ENCODE measurements at regions not wholly inside any gene's neighbourhood (a gene's known extent, or its start where the extent isn't known, plus 50 kb on each side); places are given as distances from the start of the nearest gene placed in this dataset.
"Not testable (repeated sequence)": the region's sequence is repeated elsewhere in the genome, so short reads cannot be mapped to it uniquely, and the experiment has no call there.

DNA sequence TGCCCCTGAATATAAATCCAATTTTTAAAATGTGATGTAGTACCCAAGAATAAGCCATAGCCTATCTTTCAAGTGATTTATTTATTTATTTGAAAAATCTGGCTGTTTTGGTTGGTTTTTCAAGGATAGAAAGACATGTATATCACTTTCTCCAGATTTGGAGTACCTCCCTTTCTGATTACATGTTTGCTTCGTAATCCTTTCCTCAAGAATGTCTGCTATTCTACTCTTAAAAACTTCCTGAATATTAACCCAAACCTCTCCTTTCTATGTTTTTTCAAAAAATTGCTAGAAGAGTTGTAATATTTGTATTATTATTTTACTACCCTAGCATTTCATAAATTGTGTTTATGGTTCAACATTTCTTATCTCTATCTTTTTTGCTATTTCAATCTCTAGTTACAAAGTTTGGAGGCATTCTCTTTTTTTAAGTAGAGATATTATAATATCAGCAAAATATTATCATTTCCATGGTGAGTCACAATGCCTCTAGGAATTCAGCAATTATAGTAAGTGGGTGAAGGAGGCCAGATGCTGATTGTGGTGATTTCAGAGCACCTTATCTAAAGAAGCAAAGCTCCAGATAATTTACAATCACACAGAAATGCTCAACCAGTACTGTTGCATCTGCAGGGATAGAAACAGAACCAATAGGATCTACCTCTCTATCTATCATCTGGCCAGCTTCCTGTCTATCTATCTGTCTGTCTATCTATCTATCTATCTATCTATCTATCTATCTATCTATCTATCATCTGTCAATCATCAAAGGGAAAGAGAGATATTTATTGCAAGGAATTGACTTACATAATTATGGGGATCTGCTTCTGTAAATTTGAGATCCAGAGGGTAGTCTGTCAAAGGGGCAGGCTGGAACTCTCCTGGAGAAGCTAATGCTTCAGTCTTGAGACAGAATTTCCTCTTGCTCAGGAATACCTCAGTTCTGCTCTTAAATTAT, 412.5 kb upstream of the SEMA3C start:
- no peak for DNase-seq

GRCh38 chr7:81330108-81330507, 411.3 kb upstream of the SEMA3C start:
- no peak for DNase-seq

DNA sequence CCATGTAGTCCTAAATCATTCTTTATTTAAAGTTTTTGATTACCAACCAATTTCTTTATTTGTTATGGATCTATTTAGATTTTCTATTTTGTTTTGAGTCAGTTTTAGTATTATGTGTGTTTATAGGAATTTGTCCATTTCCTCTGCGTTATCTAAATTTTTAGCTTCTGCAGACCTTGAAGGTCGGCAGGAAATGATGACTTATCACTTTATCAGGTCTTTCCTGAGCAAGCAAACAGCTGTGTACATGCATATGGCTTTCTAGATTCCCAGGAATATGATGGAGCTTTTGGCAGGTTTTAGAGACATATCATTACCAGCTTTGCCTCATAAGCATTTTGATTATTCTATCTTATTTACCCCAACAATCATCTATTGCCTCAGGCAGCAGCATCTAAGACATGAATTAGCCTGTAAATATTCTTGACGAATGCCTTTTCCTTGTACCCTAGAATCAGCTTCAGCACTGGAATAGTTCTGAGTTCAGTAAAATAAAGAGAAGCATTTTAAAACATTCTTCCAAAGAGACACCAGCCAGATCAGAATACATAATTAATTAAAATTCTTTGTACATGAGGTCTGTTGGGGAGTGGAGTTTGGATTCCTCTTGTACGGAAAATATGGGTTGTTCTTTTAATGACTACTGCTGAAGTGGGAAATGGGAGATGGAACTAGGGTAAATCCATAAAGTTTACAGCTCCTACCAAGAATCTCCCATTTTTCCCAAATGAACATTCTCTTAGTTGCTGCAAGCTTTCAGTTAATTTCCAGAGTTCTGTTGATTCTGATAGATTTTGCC, 408.8 kb upstream of the SEMA3C start:
- no peak for DNase-seq

- no peak for DNase-seq
Measured at GRCh38 chr7:81321949-81322348, 403.1 kb upstream of the SEMA3C start.

- DNase-seq = no peak
Measured at GRCh38 chr7:81317741-81318140, 398.9 kb upstream of the SEMA3C start.

DNA sequence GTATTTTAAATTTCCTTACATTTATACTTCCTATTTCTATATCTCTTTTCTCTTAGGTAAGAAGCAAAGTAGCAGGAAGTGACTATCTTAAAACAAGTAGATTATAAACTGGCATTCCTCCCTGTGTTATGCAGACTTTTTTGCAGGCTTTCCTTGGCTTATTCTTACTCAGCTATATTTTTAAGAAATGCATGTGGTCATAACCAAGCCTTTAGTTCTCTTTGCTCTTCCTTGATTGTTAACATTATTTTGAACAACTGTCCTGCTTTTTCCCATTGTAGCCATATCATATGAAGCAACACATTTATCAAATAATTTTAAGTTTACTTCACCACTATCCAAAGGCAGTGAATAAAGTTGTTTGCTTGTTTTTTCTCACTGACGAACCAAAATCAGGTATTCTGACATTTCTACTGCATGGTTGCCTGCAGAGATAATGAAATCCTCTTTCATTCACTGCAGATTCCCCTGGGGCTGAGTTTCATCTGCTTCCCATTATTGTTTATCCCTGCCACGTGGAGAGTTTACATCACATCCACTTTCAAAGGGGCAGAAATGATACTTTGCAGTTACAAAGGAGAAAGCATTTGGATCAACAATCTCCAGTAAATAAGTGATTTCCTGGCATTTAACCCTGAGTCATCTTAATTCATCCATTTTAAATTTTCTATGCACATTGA, 389.9 kb upstream of the SEMA3C start:
- DNase-seq = no peak

- DNase-seq = no peak
Measured at GRCh38 chr7:81301815-81302214, 383.0 kb upstream of the SEMA3C start.

DNA sequence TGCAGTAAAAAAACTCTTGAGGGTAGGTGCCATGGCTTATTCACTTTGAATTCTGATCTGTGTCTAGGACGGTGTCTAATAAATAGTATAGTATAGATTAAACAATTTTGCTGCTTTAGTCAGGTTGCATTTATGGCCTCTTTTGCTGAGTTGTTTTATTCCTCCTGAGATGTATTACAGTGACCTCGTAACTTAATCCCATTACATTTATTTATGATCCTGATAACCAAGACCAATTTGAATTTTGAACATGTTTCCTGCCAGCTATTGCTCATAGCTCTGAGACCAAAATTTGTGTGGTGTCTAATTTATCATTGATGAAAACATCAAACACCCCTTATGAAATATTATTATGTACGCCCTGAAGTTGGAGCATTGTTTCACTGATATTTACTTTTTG, 381.9 kb upstream of the SEMA3C start:
- no peak for DNase-seq

GRCh38 chr7:81299711-81300110, 380.9 kb upstream of the SEMA3C start:
- DNase-seq = no peak

- DNase-seq = no peak
Measured at GRCh38 chr7:81298951-81299666, 380.3 kb upstream of the SEMA3C start.

- no peak for DNase-seq
Measured at GRCh38 chr7:81297317-81297716, 378.5 kb upstream of the SEMA3C start.

GRCh38 chr7:81296726-81297125, 377.9 kb upstream of the SEMA3C start:
- DNase-seq = no peak

GRCh38 chr7:81294897-81295515, 376.2 kb upstream of the SEMA3C start:
- DNase-seq = no peak

- no peak for DNase-seq
Measured at GRCh38 chr7:81293806-81294205, 375.0 kb upstream of the SEMA3C start.

- DNase-seq = not testable (repeated sequence)
Measured at GRCh38 chr7:81286754-81287153, 367.9 kb upstream of the SEMA3C start.

GRCh38 chr7:81285142-81285871, 366.5 kb upstream of the SEMA3C start:
- DNase-seq = no peak

GRCh38 chr7:81284576-81284975, 365.7 kb upstream of the SEMA3C start:
- DNase-seq = no peak

- no peak for DNase-seq
Measured at GRCh38 chr7:81280531-81280930, 361.7 kb upstream of the SEMA3C start.

DNA sequence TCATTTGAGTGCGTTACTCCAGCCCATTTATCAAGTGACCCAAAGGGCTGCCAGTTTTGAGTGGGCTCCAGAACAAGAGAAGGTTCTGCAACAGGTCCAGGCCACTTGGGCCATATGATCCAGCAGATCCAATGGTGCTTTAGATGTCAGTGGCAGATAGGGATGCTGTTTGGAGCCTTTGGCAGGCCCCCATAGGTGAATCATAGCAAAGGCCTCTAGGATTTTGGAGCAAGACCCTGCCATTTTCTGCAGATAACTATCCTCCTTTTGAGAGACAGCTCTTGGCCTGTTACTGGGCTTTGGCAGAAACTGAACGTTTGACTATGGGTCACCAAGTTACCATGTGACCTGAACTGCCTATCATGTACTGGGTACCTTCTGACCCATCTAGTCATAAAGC, 358.8 kb upstream of the SEMA3C start:
- no peak for DNase-seq

DNA sequence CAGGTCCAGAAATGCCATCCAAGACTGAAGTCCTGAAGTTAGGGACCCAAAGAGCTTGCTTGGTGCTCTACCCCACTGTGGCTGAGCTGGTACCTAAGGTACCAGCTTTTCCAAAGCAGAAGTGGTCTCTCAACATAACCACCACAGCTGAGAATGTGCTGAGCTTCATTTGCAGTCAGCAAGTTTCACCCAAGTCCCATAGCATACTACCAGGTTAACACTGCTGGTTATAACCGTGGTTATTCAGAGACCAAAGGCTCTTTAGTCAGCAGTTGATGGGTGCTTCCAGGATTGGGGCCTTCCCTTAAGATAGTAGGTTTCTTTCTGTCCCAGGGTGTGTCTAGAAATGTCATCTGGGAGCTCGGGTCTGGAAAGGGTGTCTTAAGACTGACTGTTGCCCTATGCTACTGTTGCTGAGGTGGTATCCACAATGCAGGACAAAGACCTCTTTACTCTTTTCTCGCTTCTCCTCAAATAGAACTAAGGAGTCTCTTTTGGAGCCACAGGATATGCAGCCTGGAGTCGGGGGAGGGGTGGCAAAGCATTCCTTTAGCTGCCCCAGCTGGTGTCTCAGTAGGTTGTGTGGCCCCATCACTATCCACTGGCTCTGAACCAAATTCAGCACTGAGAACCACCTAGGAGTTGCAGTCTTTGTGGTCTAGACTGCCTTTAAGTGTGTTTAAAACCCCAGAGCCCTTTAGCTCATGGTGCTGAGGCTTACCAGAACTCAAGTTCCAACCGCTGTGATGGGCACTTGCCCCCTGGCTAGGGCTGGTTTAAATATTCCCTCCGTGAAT, 354.9 kb upstream of the SEMA3C start:
- no peak for DNase-seq

DNA sequence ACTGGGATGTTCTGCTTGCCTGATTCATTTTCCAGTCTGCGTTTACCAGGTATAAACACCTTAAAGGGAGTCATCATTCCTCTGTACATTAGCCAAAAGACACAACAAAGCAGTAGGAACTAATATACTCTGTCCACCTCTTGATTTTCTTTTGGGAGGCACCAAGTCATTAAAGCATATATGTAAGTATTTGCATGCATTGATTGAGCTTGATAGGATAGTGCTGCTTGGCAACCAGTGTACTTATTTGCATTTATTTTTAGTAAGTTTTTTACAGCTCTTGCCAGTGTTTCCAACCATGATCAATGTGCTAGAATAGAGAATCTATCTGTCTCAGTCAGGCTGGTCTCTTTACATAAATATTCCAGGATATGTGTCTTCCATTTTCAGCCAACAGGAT, 353.3 kb upstream of the SEMA3C start:
- DNase-seq = no peak
